Erythroblast (primary cell): ENCODE measurements at regions not wholly inside any gene's neighbourhood (a gene's known extent, or its start where the extent isn't known, plus 50 kb on each side); places are given as distances from the start of the nearest gene placed in this dataset.

Experiments used
- GATA1 ChIP-seq: IDR thresholded peaks from 2 replicates; pipeline ENCODE4 v1.6.1; 2011; ENCODE audit warnings: low read depth, mild to moderate bottlenecking, control low read depth, low read length, moderate library complexity
- POLR2A ChIP-seq: IDR thresholded peaks from 2 replicates; pipeline ENCODE4 v1.6.1; 2011; ENCODE audit warnings: mild to moderate bottlenecking, low read length

GRCh38 chr10:83983578-83984255 is 155.6 kb upstream of the GHITM start:
- TF ChIP-seq POLR2A (no peak), GATA1 (no peak)
